Breast epithelium (tissue), 3 donors: ENCODE measurements at regions not wholly inside any gene's neighbourhood (a gene's known extent, or its start where the extent isn't known, plus 50 kb on each side); places are given as distances from the start of the nearest gene placed in this dataset.

Experiments used
- POLR2AphosphoS5 ChIP-seq, 3 donors: sonication (generic); formaldehyde crosslinking; IDR thresholded peaks; one replicate each; pipeline ENCODE4 v1.6.1; 2017; ENCODE audit warnings: antibody characterized with exemption in 3 of 3
- TF ChIP-seq, protein P1 (sequence below), 3 donors: fragments of 450-650 bp; IDR thresholded peaks; one replicate each; pipeline ENCODE4 v1.5.1; 2016 to 2017; ENCODE audit warnings: antibody characterized with exemption in 3 of 3, mild to moderate bottlenecking in 3 of 3, moderate library complexity in 3 of 3

GRCh38 chr22:22752556-22753477 lies 108.4 kb downstream of the GGTLC2 start:
- TF ChIP-seq, protein P1, sequence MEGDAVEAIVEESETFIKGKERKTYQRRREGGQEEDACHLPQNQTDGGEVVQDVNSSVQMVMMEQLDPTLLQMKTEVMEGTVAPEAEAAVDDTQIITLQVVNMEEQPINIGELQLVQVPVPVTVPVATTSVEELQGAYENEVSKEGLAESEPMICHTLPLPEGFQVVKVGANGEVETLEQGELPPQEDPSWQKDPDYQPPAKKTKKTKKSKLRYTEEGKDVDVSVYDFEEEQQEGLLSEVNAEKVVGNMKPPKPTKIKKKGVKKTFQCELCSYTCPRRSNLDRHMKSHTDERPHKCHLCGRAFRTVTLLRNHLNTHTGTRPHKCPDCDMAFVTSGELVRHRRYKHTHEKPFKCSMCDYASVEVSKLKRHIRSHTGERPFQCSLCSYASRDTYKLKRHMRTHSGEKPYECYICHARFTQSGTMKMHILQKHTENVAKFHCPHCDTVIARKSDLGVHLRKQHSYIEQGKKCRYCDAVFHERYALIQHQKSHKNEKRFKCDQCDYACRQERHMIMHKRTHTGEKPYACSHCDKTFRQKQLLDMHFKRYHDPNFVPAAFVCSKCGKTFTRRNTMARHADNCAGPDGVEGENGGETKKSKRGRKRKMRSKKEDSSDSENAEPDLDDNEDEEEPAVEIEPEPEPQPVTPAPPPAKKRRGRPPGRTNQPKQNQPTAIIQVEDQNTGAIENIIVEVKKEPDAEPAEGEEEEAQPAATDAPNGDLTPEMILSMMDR (IDR thresholded peaks at IDR 0.05): no peak
- TF ChIP-seq POLR2AphosphoS5 (IDR thresholded peaks at IDR 0.05): peak in 2 of 3 donors; percentile 32 to 52
